GM12872 (cell line): ENCODE measurements at regions not wholly inside any gene's neighbourhood (a gene's known extent, or its start where the extent isn't known, plus 50 kb on each side); places are given as distances from the start of the nearest gene placed in this dataset.

Source experiments
- TF ChIP-seq, protein P1 (sequence below): IDR thresholded peaks from 3 replicates; pipeline ENCODE4 v1.5.1; 2011; ENCODE audit warnings: low read depth, mild to moderate bottlenecking, low read length, moderate library complexity; ENCODE audit not compliant: insufficient read depth

DNA sequence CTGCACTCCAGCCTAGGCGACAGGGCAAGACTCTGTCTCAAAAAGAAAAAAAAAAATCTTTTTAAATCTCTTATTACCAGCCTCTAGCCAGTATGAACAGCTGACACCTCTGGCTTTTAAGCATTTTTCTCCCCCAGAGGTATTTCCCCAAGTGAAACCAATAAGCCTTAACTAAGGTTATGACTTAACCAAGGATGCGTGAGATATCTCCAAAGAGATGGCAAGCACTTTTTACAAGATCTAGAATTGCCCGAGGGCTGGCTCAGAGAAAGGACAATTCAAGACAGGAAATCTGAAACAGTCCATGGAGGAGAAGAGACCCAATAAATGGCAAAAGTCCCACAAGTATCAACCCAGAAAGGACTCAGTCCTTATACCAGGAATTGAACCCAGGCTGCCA, 362.1 kb downstream of the FOXO1 start:
- TF ChIP-seq, protein P1, sequence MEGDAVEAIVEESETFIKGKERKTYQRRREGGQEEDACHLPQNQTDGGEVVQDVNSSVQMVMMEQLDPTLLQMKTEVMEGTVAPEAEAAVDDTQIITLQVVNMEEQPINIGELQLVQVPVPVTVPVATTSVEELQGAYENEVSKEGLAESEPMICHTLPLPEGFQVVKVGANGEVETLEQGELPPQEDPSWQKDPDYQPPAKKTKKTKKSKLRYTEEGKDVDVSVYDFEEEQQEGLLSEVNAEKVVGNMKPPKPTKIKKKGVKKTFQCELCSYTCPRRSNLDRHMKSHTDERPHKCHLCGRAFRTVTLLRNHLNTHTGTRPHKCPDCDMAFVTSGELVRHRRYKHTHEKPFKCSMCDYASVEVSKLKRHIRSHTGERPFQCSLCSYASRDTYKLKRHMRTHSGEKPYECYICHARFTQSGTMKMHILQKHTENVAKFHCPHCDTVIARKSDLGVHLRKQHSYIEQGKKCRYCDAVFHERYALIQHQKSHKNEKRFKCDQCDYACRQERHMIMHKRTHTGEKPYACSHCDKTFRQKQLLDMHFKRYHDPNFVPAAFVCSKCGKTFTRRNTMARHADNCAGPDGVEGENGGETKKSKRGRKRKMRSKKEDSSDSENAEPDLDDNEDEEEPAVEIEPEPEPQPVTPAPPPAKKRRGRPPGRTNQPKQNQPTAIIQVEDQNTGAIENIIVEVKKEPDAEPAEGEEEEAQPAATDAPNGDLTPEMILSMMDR = no peak

DNA sequence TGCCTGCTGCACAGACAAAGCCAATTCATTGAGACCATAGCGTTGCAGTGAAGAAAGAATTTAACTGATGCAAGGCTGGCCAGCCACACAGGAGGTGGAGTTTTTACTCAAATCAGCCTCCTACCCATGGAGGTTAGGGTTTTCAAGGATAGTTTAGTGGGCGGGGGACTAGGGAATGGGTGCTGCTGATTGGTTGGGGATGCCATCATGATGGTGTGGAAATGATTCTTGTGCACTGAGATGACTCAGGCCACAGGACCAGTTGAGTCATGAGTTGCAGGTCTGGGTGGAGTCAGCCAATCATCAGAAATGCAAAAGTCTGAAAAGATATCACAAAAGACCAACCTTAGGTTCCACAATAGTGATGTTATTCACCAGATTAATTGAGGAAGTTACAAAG, 359.6 kb downstream of the FOXO1 start:
- TF ChIP-seq, protein P1 = no peak

DNA sequence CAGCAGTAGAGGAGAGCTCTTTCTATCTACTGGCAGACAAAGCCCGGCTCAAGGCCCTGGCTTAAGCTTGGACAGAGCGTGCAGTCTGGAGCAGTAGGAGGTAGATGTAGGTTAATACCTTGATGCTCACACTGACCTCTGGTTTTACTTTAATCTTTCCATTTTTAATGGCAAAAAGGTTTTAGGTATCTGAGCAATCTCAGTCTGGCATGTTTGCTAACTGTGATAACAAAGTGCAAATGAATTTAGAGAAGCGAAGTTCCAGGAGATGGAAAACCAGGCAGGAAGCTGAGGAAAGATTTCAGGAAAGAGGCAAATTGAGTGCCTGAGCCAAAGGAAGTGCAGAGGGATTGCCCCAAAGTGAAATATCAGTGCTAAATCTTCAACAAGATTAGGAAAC, 356.6 kb downstream of the FOXO1 start:
- TF ChIP-seq, protein P1 = no peak

DNA sequence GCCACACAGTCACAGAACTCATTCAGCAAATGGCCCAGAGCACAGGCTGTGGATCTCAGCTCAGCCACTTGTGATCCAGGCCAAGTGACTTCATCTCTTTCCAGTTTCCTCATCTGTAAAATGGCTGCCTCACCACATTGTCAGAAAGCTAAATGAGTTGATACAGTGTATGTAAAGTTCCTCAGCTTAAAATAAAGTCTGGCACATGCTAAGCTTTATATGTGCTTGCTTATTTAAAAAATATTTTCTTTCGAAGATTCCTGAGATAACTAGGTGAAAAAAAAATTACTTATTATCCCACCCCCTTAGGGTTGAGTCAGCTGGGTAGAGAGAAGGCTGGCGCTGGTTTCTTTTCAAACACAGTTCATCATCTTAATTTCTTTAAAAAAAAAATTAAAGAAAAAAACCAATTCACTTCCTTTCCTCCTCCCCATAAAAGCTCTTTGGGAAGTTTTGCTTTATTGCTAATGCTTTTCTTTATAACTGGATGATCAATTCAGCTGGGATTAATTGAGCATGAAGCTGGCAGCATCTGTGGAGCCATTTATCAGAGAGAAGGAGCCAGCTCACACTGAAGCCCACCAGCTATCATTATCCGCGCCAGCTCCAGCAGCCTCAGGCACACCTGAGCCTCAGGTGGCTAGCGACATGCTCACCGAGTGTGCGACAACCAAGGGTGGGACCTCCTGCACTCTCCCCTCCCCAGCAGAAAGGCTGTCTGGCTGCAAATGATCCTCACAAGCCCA, 354.9 kb downstream of the FOXO1 start:
- TF ChIP-seq, protein P1 = no peak

DNA sequence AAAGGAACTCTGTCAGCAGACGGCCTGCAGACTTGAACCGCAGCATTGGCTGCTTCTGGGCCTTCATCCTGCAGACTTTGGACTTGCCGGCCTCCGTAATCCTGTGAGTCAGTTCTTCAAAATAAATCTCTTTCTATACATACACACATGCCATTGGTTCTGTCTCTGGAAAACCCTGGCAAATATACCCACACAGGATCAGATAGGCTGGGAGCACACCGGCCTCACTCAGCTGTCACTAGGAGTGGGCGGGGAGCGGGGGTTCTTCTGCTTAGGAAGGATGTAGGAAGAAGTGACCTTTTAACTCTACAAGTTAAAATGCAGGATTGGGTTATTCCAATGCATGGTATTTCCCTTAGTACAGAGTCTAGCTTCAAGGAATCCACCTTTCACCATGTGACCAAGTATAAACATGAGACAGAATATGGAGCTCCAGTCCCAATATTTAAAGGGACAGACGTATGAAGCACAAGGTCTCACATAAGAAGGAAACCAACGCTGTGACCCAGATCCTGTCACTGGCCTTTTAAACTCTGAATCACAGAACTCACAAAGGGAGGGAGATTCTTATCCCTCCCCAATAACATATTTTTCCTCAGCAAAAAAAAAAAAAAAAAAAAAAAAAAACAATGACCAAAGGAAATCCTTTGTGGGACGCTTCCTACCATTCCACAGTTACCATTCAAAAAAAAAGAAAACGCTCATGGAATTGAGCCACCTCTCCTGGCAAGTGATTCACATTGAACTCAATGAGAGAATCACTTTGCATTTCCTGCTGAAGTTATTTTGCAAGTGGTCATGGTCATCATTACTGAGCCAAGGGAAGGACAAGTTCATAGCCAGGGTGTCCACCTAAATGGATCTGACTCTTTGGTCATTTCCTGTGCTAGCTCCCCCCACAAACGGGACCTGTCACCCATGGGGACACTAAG, 352.9 kb downstream of the FOXO1 start:
- TF ChIP-seq, protein P1 = no peak

DNA sequence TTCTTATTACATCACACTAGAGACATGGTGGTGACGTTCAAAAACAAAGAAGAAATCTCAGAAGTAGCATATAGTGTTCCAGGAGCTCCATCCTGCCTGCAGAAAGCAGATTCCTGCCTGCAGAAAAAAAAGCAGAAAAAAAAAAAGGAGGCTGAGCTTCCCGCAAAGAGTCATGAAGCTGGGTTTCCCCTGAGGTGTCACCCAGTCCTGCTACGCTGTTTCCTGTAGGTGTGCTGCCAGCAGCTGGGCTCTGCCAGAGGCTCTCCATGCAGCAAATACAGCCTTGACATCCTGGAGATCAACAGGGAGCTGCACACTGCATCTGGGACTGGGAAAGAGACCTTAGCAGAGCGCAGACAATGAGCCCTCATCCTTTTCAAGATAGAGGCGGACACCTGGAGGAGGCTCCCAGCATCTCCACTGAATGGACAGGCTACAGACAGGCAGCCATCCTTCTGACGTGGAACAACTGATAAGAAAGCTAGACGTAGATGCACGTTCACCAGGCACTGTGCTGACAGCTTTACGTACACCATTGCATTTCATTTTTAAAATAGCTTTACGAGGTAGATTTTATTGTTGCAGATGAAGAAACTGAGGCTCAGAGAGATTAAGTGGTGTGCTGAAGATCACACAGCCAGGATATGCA, 350.9 kb downstream of the FOXO1 start:
- TF ChIP-seq, protein P1 = no peak

DNA sequence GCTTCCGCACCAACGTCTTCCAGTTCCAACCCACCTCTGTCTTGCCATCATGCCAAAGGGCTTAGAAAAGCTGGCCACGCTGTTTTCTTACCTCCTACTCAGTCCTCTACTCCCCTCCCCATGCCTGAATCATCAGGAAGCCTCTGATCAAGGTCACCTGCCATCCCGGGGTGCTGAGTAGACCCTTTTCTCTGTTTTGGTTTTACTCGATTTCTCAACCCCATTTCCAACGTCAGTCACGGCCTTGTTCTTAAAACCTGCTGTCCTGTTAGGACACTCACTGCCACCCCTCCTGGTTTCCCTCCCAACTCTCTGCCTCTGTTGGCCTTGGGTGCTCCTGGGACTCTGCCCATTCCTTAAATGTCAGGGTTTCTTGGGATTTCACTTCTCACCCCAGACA, 350.1 kb downstream of the FOXO1 start:
- TF ChIP-seq, protein P1 = no peak
